Transverse colon (tissue), 4 donors: ENCODE measurements at regions not wholly inside any gene's neighbourhood (a gene's known extent, or its start where the extent isn't known, plus 50 kb on each side); places are given as distances from the start of the nearest gene placed in this dataset.

ENCODE experiments used
- CTCF ChIP-seq, 5 experiments: fragments of 200-600 bp in 3 of 5; fragments of 450-650 bp in 2 of 5; sonication (generic) in 3 of 5; IDR thresholded peaks; 1 replicate in 2 of 5; 2 replicates in 3 of 5; pipeline ENCODE4 v1.5.1; 2016 to 2017; ENCODE audit warnings: antibody characterized with exemption in 5 of 5, inconsistent platforms in 3 of 5, mild to moderate bottlenecking in 2 of 5, moderate library complexity in 1 of 5
- EP300 ChIP-seq: sonication (generic); formaldehyde crosslinking; IDR thresholded peaks from one replicate; pipeline ENCODE4 v1.6.1; 2017; ENCODE audit warnings: antibody characterized with exemption, low read depth
- POLR2A ChIP-seq: fragments of 450-650 bp; IDR thresholded peaks from one replicate; pipeline ENCODE4 v1.6.1; 2016; ENCODE audit warnings: antibody characterized with exemption, mild to moderate bottlenecking, moderate library complexity
- POLR2AphosphoS5 ChIP-seq, 3 donors: sonication (generic); formaldehyde crosslinking; IDR thresholded peaks; one replicate each; pipeline ENCODE4 v1.6.1; 2016; ENCODE audit warnings: antibody characterized with exemption in 3 of 3

GRCh38 chr15:88341653-88342052 lies 85.1 kb upstream of the NTRK3 start:
- TF ChIP-seq CTCF (IDR thresholded peaks at IDR 0.05) (no peak), POLR2A (no peak), EP300 (no peak), POLR2AphosphoS5 (IDR thresholded peaks at IDR 0.05) (no peak)
